OCI-LY7 (cell line): ENCODE measurements at regions not wholly inside any gene's neighbourhood (a gene's known extent, or its start where the extent isn't known, plus 50 kb on each side); places are given as distances from the start of the nearest gene placed in this dataset.

Experiments used
- BruUV-seq: library from RNA; stranded (reverse); fragments of 400-500 nt; replicated peaks from 2 replicates; lab custom pipeline; 2021; lab: Mats Ljungman, UMichigan
- CTCF ChIA-PET: fragments of 300-600 bp; sonication (Branson Sonifier 250); formaldehyde crosslinking; loops from one replicate; lab custom pipeline; 2022; ENCODE audit warnings: antibody characterized with exemption; ENCODE audit not compliant: unreplicated experiment; lab: Charles Lee
- POLR2A ChIA-PET: fragments of 300-600 bp; sonication (Branson Sonifier 250); formaldehyde crosslinking; loops from one replicate; lab custom pipeline; 2022; ENCODE audit warnings: antibody characterized with exemption; lab: Charles Lee
- DNase-seq: peaks from one replicate; pipeline ENCODE4 v3.0.0-alpha.2; 2015; ENCODE audit warnings: low spot score
- H2AFZ ChIP-seq: fragments of 200-600 bp; sonication (generic), shearing (Covaris generic); 2 replicates; pipeline ENCODE4 v1.6.1; 2014; ENCODE audit warnings: mild to moderate bottlenecking, antibody characterized with exemption, low read length, moderate library complexity
- H3K27ac ChIP-seq: fragments of 200-600 bp; sonication (generic); 2 replicates; pipeline ENCODE4 v1.5.1; 2014; ENCODE audit warnings: mixed run types, low read depth, mild to moderate bottlenecking, moderate library complexity, low read length, inconsistent platforms; ENCODE audit not compliant: poor library complexity, severe bottlenecking
- H3K36me3 ChIP-seq: fragments of 200-600 bp; sonication (generic); 2 replicates; pipeline ENCODE4 v1.6.1; 2014; ENCODE audit warnings: mild to moderate bottlenecking, antibody characterized with exemption, low read length, moderate library complexity, mixed read lengths; ENCODE audit not compliant: insufficient read depth
- H3K4me1 ChIP-seq: fragments of 200-600 bp; sonication (generic); 2 replicates; pipeline ENCODE4 v1.5.1; 2014; ENCODE audit warnings: mild to moderate bottlenecking, low read length; ENCODE audit not compliant: insufficient read depth, poor library complexity, severe bottlenecking
- H3K4me2 ChIP-seq: fragments of 200-600 bp; sonication (generic); 2 replicates; pipeline ENCODE4 v1.6.1; 2014; ENCODE audit warnings: mild to moderate bottlenecking, low read length
- H3K4me3 ChIP-seq: fragments of 200-600 bp; sonication (generic); 2 replicates; pipeline ENCODE4 v1.5.1; 2014; ENCODE audit warnings: mild to moderate bottlenecking, low read depth, low read length; ENCODE audit not compliant: poor library complexity, severe bottlenecking
- H3K79me2 ChIP-seq: fragments of 200-600 bp; sonication (generic); 2 replicates; pipeline ENCODE4 v1.6.1; 2016; ENCODE audit warnings: low read depth, mild to moderate bottlenecking, low read length, moderate library complexity, mixed read lengths; ENCODE audit not compliant: insufficient read depth
- H3K9me2 ChIP-seq: fragments of 200-600 bp; sonication (generic); 2 replicates; pipeline ENCODE4 v1.6.1; 2016; ENCODE audit warnings: mild to moderate bottlenecking, low read length, mixed read lengths; ENCODE audit not compliant: insufficient read depth
- H3K9me3 ChIP-seq: fragments of 200-600 bp; sonication (generic); 2 replicates; pipeline ENCODE4 v1.6.1; 2014; ENCODE audit warnings: mild to moderate bottlenecking, mixed run types, low read length, mixed read lengths
- H4K20me1 ChIP-seq: fragments of 200-600 bp; sonication (generic); 2 replicates; pipeline ENCODE4 v1.6.1; 2014; ENCODE audit warnings: mild to moderate bottlenecking, antibody characterized with exemption, low read length, moderate library complexity, mixed read lengths; ENCODE audit not compliant: insufficient read depth
- EZH2phosphoT487 ChIP-seq: fragments of 200-600 bp; sonication (generic); IDR thresholded peaks from 2 replicates; pipeline ENCODE4 v1.6.1; 2018; ENCODE audit warnings: low read depth, borderline replicate concordance, mild to moderate bottlenecking, mixed run types, antibody characterized with exemption, low read length, moderate library complexity, mixed read lengths
- intact Hi-C: fragments of 100-400 bp; cut with micrococcal nuclease; formaldehyde crosslinking; loops from one replicate; pipeline ENCODE4 v1.10.0; 2022; ENCODE audit not compliant: unreplicated experiment
- TF ChIP-seq, protein P1 (sequence below): fragments of 200-600 bp; sonication (generic); conservative IDR thresholded peaks from 2 replicates; pipeline ENCODE4 v1.5.1; 2014; ENCODE audit warnings: mild to moderate bottlenecking, antibody characterized with exemption, low read length, moderate library complexity, mixed read lengths

DNA sequence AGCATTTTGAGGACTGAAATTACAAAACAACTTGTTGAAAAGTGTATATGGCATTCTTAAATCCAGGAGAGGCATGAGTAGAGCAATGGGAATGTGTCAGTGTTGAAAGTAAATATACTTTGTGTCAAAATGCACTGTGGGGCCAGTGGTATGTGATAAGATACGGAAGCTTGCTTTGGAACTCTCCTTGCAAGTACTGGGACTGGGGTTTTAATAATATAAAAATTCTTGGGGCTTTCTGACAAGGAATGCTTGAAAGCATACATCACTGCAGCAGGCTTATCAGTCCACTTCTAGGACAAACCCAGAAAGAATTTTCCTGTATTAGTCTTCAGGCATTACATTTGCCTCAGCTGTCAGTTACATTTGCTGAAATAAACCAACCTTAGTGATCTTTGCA, 472.8 kb upstream of the FZD8 start:
- H3K4me2 ChIP-seq, result no peak overlapping the region
- H3K79me2 ChIP-seq, result no peaks in the 10 kb centered on the region
- H3K4me1 ChIP-seq, result no peaks in the 10 kb centered on the region
- H3K9me3 ChIP-seq, result no peaks in the 10 kb centered on the region
- DNase-seq, result no peak
- no peak overlapping the region for H3K4me3 ChIP-seq
- ChIA-PET POLR2A (no interaction called here), CTCF (no interaction called here)
- no peak overlapping the region for H3K27ac ChIP-seq
- no TSS peak for BruUV-seq
- TF ChIP-seq, protein P1, sequence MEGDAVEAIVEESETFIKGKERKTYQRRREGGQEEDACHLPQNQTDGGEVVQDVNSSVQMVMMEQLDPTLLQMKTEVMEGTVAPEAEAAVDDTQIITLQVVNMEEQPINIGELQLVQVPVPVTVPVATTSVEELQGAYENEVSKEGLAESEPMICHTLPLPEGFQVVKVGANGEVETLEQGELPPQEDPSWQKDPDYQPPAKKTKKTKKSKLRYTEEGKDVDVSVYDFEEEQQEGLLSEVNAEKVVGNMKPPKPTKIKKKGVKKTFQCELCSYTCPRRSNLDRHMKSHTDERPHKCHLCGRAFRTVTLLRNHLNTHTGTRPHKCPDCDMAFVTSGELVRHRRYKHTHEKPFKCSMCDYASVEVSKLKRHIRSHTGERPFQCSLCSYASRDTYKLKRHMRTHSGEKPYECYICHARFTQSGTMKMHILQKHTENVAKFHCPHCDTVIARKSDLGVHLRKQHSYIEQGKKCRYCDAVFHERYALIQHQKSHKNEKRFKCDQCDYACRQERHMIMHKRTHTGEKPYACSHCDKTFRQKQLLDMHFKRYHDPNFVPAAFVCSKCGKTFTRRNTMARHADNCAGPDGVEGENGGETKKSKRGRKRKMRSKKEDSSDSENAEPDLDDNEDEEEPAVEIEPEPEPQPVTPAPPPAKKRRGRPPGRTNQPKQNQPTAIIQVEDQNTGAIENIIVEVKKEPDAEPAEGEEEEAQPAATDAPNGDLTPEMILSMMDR, result no peak
- no peak for TF ChIP-seq EZH2phosphoT487
- no peaks in the 10 kb centered on the region for H4K20me1 ChIP-seq
- intact Hi-C loops, result no loop called here
- H3K9me2 ChIP-seq, result no peaks in the 10 kb centered on the region
- no peak overlapping the region for H2AFZ ChIP-seq
- no peaks in the 10 kb centered on the region for H3K36me3 ChIP-seq

- TF ChIP-seq EZH2phosphoT487, result no peak
- TF ChIP-seq, protein P1, result no peak
- intact Hi-C loops, result no loop called here
- Histone ChIP-seq H3K4me3 (no peak overlapping the region), H4K20me1 (no peaks in the 10 kb centered on the region), H3K9me3 (no peaks in the 10 kb centered on the region), H3K4me1 (no peaks in the 10 kb centered on the region), H3K36me3 (no peaks in the 10 kb centered on the region), H2AFZ (no peak overlapping the region), H3K4me2 (no peak overlapping the region), H3K27ac (no peak overlapping the region), H3K79me2 (no peaks in the 10 kb centered on the region), H3K9me2 (no peaks in the 10 kb centered on the region)
- POLR2A ChIA-PET, result interaction anchor here (1.2 kb wide), 1 partner anchor 19 kb away, joined by 4 read pairs; no protein-coding TSS in a partner anchor
- no peak for DNase-seq
- CTCF ChIA-PET, result no interaction called here
- BruUV-seq, result no TSS peak
Observed at GRCh38 chr10:36114141-36114540, 472.0 kb upstream of the FZD8 start.

DNA sequence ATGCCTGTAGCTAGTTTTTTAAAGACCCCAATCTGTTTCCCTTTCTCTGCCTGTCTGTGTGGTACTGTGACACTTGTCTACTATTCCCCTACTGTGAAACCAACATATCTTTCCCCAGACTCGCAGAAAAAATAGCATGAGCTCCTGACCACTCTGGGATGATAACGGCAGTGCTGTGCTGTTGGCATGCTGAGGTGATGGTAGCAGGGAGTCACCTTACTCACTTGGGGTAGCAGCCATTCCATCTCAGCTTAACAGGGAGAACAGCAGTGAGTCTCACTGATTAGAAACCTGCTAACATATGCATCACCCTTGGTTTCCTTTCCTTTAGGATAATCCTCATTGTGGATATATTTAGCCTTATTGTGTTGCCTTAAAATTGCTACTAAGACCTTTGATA, 469.6 kb upstream of the FZD8 start:
- TF ChIP-seq, protein P1, result no peak
- no peak for TF ChIP-seq EZH2phosphoT487
- CTCF ChIA-PET, result no interaction called here

More for the DNA sequence above, 469.6 kb upstream of the FZD8 start:
- intact Hi-C loops, result no loop called here
- Histone ChIP-seq H3K9me2 (no peaks in the 10 kb centered on the region), H4K20me1 (no peaks in the 10 kb centered on the region), H3K4me3 (no peak overlapping the region), H3K27ac (no peak overlapping the region), H2AFZ (no peak overlapping the region), H3K4me2 (no peak overlapping the region), H3K4me1 (no peaks in the 10 kb centered on the region), H3K9me3 (no peaks in the 10 kb centered on the region), H3K79me2 (no peaks in the 10 kb centered on the region), H3K36me3 (no peaks in the 10 kb centered on the region)
- POLR2A ChIA-PET, result interaction anchor here (0.7 to 0.8 kb wide), 2 partner anchors 47 to 65 kb away, joined by 3 to 4 read pairs; no protein-coding TSS in a partner anchor
- no peak for DNase-seq
- BruUV-seq, result no TSS peak
